OCI-LY7 (cell line): ENCODE measurements at regions not wholly inside any gene's neighbourhood (a gene's known extent, or its start where the extent isn't known, plus 50 kb on each side); places are given as distances from the start of the nearest gene placed in this dataset.

Experiments
- BruUV-seq: library from RNA; stranded (reverse); fragments of 400-500 nt; replicated peaks from 2 replicates; lab custom pipeline; 2021; lab: Mats Ljungman, UMichigan
- CTCF ChIA-PET: fragments of 300-600 bp; sonication (Branson Sonifier 250); formaldehyde crosslinking; loops from one replicate; lab custom pipeline; 2022; ENCODE audit warnings: antibody characterized with exemption; ENCODE audit not compliant: unreplicated experiment; lab: Charles Lee
- POLR2A ChIA-PET: fragments of 300-600 bp; sonication (Branson Sonifier 250); formaldehyde crosslinking; loops from one replicate; lab custom pipeline; 2022; ENCODE audit warnings: antibody characterized with exemption; lab: Charles Lee
- DNase-seq: peaks from one replicate; pipeline ENCODE4 v3.0.0-alpha.2; 2015; ENCODE audit warnings: low spot score
- H2AFZ ChIP-seq: fragments of 200-600 bp; sonication (generic), shearing (Covaris generic); 2 replicates; pipeline ENCODE4 v1.6.1; 2014; ENCODE audit warnings: mild to moderate bottlenecking, antibody characterized with exemption, low read length, moderate library complexity
- H3K27ac ChIP-seq: fragments of 200-600 bp; sonication (generic); 2 replicates; pipeline ENCODE4 v1.5.1; 2014; ENCODE audit warnings: mixed run types, low read depth, mild to moderate bottlenecking, moderate library complexity, low read length, inconsistent platforms; ENCODE audit not compliant: poor library complexity, severe bottlenecking
- H3K36me3 ChIP-seq: fragments of 200-600 bp; sonication (generic); 2 replicates; pipeline ENCODE4 v1.6.1; 2014; ENCODE audit warnings: mild to moderate bottlenecking, antibody characterized with exemption, low read length, moderate library complexity, mixed read lengths; ENCODE audit not compliant: insufficient read depth
- H3K4me1 ChIP-seq: fragments of 200-600 bp; sonication (generic); 2 replicates; pipeline ENCODE4 v1.5.1; 2014; ENCODE audit warnings: mild to moderate bottlenecking, low read length; ENCODE audit not compliant: insufficient read depth, poor library complexity, severe bottlenecking
- H3K4me2 ChIP-seq: fragments of 200-600 bp; sonication (generic); 2 replicates; pipeline ENCODE4 v1.6.1; 2014; ENCODE audit warnings: mild to moderate bottlenecking, low read length
- H3K4me3 ChIP-seq: fragments of 200-600 bp; sonication (generic); 2 replicates; pipeline ENCODE4 v1.5.1; 2014; ENCODE audit warnings: mild to moderate bottlenecking, low read depth, low read length; ENCODE audit not compliant: poor library complexity, severe bottlenecking
- H3K79me2 ChIP-seq: fragments of 200-600 bp; sonication (generic); 2 replicates; pipeline ENCODE4 v1.6.1; 2016; ENCODE audit warnings: low read depth, mild to moderate bottlenecking, low read length, moderate library complexity, mixed read lengths; ENCODE audit not compliant: insufficient read depth
- H3K9me2 ChIP-seq: fragments of 200-600 bp; sonication (generic); 2 replicates; pipeline ENCODE4 v1.6.1; 2016; ENCODE audit warnings: mild to moderate bottlenecking, low read length, mixed read lengths; ENCODE audit not compliant: insufficient read depth
- H3K9me3 ChIP-seq: fragments of 200-600 bp; sonication (generic); 2 replicates; pipeline ENCODE4 v1.6.1; 2014; ENCODE audit warnings: mild to moderate bottlenecking, mixed run types, low read length, mixed read lengths
- H4K20me1 ChIP-seq: fragments of 200-600 bp; sonication (generic); 2 replicates; pipeline ENCODE4 v1.6.1; 2014; ENCODE audit warnings: mild to moderate bottlenecking, antibody characterized with exemption, low read length, moderate library complexity, mixed read lengths; ENCODE audit not compliant: insufficient read depth
- CTCF ChIP-seq: fragments of 200-600 bp; sonication (generic); conservative IDR thresholded peaks from 2 replicates; pipeline ENCODE4 v1.5.1; 2014; ENCODE audit warnings: mild to moderate bottlenecking, antibody characterized with exemption, low read length, moderate library complexity, mixed read lengths
- EZH2phosphoT487 ChIP-seq: fragments of 200-600 bp; sonication (generic); IDR thresholded peaks from 2 replicates; pipeline ENCODE4 v1.6.1; 2018; ENCODE audit warnings: low read depth, borderline replicate concordance, mild to moderate bottlenecking, mixed run types, antibody characterized with exemption, low read length, moderate library complexity, mixed read lengths
- intact Hi-C: fragments of 100-400 bp; cut with micrococcal nuclease; formaldehyde crosslinking; loops from one replicate; pipeline ENCODE4 v1.10.0; 2022; ENCODE audit not compliant: unreplicated experiment

GRCh38 chr6:123687864-123688263, 51.1 kb upstream of the TRDN start:
- Histone ChIP-seq H3K4me2 (no peak overlapping the region), H3K4me1 (no peaks in the 10 kb centered on the region), H3K36me3 (no peaks in the 10 kb centered on the region), H3K27ac (no peak overlapping the region), H3K9me2 (no peaks in the 10 kb centered on the region), H3K79me2 (no peaks in the 10 kb centered on the region), H2AFZ (no peak overlapping the region), H4K20me1 (no peaks in the 10 kb centered on the region), H3K9me3 (no peaks in the 10 kb centered on the region), H3K4me3 (no peak overlapping the region)
- intact Hi-C loops, result no loop called here
- CTCF ChIA-PET, result no interaction called here
- TF ChIP-seq CTCF (no peak), EZH2phosphoT487 (no peak)
- BruUV-seq, result no TSS peak
- POLR2A ChIA-PET, result no interaction called here
- no peak for DNase-seq
